HG03442 (cell line): ENCODE measurements at regions not wholly inside any gene's neighbourhood (a gene's known extent, or its start where the extent isn't known, plus 50 kb on each side); places are given as distances from the start of the nearest gene placed in this dataset.

Source experiments
- ATAC-seq: cut with Tn5 transposase; IDR thresholded peaks from one replicate; pipeline ENCODE4 v1.9.1; 2021; ENCODE audit warnings: mild to moderate bottlenecking, moderate library complexity; ENCODE audit not compliant: unreplicated experiment

DNA sequence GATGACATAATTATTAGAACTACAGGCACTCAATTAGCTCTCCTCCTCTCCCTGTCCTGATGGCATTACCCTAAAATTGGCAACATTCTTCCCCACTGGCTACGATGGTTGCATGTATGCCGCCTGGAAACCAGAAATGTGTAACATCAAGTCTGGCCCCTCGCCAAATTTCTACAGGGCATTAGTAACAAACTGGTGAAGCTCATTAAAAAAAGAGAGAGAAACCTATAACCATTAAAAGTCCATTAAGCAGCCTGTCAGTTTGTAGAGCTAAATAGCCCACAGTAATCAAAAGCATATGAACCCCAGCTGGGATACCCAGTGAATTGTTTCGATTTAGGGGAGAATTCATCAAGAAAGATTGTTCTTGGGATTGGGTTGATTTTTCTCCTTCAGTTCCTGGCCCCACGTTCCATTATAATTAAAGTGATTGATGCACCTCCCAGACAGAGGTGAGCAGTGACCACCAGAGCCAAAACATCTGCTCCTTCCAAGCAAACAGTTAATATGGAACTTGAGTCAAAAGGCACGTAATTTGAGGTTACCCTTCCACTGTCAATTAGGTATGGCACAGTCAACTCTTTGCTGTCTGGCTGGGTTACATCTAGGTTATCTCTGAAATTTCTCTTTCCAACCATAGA is 208.6 kb downstream of the C1D start:
- no peak for ATAC-seq

DNA sequence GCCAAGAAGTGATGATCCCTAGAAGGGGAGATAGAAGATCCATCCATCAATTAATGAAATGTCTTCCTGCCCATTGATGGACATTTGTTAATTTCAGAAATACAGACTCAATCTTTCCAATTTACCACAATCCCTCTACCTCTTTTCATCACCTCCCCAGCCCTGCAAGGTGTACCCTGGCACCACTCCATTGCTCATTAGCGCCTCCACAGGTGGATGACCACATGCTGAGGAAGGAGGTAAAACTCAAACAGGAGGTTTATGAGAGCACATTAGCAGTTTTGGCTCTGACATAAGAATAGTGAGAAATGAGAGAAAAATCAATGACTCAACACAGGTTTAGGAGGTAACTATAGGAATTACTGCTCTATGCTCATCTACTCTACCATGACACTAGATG is 208.0 kb downstream of the C1D start:
- ATAC-seq, result no peak

DNA sequence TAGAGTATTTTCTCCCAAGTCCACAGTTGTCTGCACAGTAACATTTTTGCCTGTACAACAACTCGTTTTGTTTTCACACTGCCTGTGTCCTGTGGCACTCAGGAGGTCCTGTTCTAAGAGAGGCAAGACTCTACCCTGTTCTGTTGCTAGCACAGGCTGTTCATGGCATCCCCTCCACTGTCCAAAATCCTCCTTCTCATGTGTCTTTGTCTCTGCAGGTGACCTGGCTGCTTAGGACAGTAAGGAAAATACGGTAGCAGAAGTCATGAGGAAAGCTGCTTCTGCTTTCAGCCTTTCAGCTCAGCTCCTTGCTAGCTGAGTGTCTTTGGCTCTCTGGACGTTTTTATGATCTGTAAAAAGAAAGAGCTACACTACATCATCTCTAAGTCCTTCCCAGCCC is 205.9 kb downstream of the C1D start:
- no peak for ATAC-seq

DNA sequence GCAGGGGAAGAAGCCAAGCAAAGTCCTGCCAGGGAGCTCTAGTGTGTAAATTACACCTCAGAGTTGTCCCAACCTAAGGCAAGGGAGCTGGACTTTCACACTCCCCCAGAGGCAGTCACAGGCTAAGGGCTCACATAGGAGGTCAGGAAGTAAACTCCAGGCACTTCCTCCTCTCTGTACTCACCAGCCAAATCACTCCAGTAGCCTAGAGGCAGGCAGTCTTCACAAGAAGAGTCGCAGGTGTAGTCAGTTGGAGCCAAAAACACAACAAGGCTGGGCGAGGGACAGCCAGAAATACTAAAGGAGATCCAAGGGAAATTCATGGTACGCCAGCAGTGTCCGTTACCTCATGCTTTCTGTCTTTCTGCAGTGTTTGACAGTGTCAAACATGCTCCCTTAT is 205.0 kb downstream of the C1D start:
- ATAC-seq, result no peak

DNA sequence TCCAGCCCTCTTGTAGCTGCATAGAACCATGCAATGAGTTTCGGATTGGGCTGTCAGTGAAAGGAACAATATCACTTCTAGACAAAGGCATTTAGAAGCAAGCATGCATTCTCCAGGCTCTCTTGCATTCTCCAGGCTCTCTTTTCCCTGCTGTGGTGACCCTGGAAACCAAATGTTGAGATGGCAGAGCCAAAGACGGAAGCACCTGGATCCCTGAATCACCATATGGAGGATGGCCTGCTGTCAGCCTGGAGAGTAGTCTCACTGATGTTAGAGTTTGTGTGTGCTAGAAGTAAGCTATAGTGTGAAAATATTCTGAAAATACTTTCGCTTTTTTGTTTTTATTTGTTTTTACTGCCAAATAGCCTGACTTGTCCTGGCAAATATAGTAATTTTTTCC is 203.9 kb downstream of the C1D start:
- ATAC-seq, result no peak

DNA sequence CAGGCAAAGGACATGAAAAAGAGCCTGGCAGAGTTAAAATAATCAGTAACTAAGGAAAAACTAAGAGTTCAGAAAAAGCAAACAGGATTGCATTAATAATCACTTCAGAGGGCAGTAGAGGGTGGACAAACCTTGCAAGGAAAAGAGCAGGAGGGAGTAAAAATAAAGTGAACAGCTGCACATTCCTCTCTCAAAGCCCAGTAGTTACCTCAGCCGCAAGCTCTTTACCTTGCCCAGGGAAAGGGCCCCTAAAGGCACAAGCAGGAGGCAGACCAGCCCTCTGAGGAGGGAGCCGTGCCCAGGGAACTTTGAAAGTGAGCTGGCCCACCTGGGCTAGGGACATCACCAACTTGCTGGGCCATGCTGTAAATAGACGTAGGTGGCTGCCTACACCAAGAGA is 196.9 kb downstream of the C1D start:
- ATAC-seq, result no peak

DNA sequence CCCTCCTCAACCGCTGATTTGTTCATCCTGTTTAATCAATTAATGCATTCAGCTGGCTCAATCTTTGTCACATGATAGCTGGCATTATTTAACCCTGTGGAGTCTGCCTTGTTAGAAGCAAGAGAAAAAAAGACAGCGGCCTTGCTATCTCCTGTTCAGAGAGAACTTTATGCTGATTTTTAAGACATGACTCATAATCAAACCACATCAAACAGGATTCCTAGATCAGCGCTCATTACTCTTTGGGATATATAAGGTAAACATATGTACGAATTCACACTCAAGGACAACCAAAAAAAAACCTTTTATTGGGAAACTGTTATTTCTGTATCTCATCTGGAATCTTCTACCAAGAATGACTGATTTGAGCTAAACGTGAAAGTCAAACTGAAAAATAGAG is 195.1 kb downstream of the C1D start:
- ATAC-seq, result no peak

DNA sequence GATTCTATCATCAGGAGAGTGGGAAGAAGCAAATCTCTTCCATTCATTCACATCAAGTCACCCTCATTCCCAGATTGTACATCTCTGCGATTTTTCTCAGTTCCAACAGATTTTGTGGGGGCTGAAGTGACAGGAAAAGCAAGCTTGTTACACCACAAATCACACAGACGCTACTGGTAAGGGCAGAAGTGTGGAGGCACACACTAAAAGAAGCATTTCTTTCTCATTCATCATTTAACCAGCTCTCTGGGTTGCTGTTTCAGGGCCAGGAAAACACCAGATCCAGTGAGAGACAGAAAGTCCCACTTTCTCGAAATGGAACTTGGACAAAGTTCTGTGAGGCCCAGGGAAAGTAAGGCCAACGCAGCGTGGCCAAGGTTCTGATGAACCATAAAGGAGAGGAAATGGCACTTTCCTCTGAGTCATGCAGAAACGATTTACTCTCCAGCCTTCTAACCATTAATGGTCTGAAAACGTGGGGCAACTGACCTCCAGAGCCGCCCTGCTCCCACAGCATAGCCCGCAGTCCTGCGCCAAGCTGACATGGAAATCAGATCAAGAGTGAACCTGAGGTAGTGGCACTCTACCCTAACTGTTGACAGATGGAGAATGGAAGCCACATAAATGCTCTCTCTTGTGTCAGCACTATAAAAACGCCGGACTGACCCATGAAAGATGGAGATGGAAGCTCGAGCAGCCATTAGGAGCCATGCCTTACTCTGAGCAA is 191.0 kb downstream of the C1D start:
- no peak for ATAC-seq

DNA sequence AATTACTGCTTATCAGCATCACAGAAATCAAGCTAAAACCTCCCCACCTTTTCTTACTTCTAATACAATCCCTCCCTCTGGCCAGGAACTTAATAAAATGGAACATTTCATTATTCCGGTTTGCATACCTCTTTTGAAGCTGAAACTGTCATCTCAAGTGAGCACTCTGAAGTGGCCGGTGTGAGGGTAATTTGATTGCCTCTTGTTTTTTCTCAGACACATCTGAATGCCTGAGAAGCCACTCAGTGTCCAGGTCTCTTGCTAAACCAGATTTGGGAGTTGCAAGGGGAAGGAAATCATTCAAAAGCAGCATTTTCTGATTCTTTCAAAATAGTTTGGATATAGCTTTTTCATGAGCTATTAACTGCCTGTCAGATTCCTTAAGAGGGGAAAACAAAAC is 190.3 kb downstream of the C1D start:
- ATAC-seq, result no peak

DNA sequence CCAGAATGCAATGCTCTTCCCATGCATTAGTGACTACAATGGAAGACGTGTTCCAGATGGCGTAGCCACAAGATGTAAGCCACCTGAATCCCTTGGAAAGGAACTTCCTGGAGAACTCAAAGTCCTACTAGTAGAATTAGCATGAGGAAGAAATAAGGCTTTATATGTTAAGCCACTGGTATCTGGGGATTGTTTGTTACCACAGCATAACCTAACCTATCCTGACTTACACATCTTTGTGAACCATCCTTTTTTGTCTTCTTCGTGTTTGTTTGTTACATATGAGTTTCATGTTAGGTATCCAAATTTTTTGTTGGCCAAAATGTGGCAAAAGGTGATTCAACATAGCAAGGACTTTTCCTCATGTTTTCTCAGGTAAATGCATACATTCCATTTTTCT is 188.9 kb downstream of the C1D start:
- no peak for ATAC-seq

DNA sequence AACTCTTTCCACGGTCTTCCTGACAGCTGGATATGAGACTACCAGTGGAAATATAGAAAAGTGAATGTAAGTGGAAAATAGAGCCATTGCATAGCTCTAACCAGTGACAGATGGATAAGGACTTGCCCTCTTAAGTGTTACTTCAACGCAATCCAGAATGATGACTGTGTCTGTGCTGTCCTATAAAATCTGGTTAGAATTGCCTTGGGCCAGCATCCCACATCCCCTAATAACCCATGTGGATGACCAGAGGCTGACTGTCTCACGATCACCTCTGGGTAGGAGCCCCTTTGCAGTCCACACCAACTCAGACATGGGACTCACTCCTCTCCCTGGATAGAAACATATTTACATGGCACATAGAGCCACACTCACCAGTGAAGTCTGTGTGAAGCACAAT is 186.6 kb downstream of the C1D start:
- no peak for ATAC-seq

DNA sequence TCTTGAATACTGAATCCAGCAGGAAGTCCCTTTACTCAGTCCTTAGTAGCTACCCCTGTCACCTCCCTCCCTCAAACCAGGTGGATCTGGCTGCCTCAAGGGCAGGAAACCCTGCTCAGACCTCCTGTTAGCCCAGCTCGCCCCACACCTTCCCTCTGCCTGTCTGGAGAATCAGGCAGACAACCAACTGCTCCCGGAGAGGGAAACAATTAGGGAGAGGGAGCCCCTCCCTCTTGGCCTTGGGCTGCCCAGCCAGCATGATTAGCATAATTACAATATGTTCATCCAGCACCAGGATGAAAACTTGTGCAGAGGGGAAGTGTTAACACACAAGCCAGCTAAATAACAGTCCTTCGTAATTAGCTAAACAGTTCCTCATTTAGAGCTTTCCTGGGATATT is 185.5 kb downstream of the C1D start:
- no peak for ATAC-seq

DNA sequence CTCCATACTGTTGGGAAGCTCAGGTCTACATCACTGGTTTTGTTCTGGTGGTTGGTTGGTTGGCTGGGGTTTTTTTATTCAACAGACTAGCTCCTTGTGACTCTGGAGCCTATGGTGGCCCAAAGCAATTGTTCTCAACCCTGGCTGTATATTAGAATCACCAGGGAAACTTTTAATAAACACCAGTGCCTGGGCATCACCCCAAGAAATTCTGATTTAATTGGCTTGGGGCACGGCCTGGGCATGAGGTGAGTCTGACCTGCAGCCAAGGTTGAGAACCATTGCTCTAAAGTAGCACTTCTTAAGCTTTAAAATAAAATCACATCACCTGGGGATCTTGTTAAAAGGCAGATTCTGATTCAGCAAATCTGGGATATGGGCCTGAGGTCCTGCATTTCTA is 184.1 kb downstream of the C1D start:
- ATAC-seq, result no peak

DNA sequence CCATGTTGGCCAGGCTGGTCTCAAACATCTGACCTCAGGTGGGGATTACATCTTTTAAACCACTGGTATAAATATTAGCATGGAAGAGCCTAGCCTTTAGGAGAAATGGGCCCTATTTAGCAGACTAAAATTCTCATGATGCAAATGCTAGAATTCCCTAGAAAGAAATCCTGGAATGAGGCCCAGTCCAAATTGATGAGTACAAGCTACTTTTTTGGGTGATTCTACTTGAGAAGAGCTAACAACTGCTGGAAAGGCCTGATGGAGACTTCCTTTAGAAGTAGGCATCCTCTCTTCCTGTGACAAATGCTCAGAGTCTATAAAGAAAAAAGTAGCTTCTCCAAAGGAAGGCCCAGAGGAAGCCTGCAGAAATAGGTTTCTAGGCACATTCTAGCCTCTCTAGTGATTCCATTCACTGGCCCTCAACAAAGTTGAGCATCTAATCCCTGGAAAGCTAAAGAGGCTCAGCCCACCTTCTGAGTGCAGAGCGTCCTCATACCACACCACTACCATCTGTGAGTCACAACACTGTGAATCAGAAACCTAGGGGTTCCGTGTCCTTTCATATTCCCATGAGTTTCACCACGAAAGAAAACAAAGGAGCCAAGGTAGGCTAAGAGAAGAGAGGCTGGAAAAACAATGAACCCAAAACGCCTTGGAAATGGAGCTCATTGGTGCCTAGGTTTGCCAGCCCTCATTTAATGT is 183.1 kb downstream of the C1D start:
- no peak for ATAC-seq

DNA sequence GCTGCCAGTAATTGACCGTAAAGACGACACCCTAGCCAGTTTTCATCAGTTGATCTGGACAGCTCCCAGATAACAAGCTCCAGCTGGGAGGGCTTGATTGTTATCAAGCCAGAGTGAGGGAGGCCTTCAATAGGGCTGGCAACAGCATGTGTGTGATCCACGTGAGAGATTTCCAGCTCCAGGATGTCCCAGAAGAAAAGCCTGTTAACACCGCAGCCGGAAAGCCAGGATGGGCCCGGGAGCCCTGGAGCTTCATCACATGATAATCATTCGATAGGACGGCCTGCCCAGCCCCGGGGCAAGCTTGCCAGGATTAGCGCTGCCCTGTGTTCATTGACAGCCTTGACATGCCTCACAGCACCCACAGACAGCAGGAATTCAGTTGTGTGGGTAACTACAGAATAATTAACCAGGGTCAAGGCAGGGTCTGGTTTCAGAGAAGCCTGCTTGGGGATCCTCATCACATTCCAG is 182.5 kb downstream of the C1D start:
- ATAC-seq, result no peak

DNA sequence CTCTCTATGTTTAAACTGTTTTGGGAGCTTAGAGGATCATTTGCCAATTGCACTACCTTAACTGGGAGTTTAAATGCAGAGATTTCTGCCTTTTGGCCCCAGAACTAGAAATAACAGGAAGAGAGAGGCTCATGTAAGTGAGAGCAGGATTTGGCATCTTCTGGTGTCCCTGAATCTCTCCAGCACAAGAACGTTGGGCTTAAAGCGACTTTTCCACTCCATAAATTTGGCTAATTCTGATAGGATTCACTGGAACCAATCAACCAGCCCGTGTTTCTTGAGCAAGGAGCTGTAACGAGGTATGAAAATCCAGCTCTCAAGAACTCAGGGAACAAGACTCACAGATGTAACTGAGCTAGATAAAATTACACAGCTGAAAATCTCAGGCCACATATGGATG is 181.0 kb downstream of the C1D start:
- no peak for ATAC-seq

DNA sequence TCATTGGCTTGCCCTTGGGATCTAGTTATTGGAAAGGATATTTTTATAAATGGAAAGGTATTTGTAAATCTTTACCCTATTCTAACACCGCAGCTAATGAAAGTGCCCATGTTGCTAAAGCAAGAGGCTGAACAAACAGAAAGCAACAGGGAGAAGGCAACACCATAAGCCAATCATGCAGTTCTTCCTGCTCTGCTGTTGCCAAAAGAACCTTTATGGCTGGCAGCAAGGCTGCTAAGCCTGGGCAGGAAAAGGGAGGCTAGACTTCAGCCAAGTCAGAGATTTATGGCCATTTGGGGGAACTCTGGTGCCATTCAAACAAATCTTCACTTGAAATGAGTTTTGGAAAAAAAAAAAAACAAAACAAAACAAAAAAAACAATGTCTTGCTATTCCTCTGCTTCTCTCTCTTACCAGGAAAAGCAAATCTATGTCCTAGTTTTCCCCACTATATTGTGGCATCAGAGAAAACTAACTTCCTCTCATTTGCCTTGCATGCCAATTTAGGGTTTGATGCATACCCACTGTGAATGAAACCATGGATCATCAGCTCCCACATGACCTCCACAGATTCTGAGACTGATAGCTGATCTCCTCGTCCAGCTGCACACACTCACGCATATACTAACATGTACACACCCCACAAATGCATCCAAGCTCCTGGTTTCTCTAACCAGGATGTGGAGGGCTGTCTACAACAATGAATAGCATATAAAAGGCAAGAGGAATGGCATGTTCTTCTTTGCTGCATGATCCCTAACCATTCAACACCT is 179.3 kb downstream of the C1D start:
- no peak for ATAC-seq

DNA sequence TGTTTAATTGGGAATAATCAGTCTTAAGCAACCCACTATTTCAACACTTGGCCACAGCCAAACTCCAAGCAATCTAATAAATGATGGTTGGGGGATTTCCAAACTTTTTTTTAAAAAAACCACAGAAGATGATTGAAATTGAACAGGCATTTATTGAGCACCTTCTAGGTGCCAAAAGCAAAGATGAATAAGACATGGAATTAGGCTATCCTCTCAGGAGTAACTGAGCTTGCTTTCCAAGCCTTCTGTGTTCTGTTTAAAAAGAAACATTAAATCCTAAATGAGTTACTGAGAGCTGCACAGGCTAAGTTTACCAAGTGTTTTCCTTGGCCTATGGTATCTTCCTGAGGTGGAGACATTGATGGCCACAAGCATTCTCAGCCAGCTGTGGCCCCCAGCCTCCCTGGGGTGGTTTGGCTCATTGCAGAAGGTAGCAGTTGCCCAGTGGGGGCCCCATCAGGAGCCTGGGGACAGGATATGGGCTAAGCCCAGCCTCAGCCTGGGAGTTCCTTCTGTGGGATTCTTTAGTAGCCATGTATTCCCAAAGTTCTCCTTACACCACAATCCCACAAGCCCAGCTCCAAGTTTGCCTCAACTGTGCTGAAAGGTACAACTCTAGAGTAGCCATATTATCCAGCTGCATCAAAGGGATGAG is 174.3 kb downstream of the C1D start:
- no peak for ATAC-seq

DNA sequence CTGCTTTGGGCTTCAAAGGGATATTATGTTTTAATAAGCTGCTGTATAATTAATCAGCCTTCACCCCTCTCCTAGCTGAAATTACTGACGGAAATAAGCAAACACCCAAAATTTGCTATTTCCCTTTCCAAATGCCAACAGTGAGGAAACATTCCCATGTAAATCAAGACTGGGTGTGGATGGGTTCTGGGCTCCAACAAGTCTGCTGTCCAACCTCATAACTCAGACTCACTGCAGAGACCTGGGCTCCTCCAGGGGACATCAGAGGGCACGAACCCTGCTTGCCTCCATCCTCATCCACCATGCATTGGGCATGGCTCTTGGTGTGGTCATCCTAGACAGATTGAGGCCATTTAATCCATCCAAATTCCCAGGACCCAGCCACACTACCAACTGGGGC is 173.7 kb downstream of the C1D start:
- no peak for ATAC-seq

DNA sequence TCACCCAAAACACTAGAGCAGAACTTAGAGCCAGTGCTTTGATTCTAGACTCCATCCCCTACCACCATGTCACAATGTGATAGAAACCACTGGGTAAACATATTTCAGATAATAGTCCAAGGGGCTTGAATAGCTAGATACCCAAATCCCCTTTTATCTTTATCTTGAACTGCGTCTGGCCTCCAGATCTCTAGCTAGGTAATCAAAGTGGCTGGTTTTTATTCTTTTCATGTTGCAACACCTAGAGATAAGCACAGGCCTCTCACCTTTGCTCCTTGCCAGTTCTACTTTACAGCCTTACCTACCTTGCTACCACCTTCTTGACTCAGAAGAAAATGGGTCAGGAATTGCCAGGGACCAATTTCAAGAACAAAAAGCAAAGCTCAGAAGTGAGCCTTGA is 171.2 kb downstream of the C1D start:
- ATAC-seq, result no peak

DNA sequence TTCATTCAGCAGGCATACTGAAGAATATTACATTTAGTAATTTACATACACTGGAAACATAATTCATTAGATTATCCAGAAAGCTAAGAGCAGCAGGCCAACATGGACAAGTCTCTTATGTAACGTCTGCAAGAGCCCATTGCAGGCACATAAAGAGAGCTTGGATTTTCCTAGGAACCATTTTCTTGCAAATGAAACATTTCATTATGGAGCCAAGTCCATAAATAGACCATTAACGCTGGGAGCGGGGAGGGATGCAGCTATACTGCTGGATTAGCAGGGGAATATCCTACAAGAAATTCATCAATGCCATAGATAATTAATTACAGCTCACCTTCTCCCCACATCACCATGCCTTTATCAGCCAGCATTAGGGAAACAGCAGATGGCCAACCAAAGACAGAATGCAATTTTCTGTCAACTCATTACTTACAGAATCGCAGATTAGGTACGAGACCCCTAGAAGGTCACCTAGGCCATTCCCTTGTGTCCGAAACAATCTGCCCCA is 170.4 kb downstream of the C1D start:
- ATAC-seq, result no peak
